Activated CD8-positive, alpha-beta memory T cell treated with anti-CD3 and anti-CD28 coated beads for 4 hours (primary cell): ENCODE measurements at regions not wholly inside any gene's neighbourhood (a gene's known extent, or its start where the extent isn't known, plus 50 kb on each side); places are given as distances from the start of the nearest gene placed in this dataset.

ENCODE experiments used
- DNase-seq, 2 donors: peaks; one replicate each; pipeline ENCODE4 v3.0.0-alpha.2; 2020; ENCODE audit warnings: low read depth in 2 of 2

DNA sequence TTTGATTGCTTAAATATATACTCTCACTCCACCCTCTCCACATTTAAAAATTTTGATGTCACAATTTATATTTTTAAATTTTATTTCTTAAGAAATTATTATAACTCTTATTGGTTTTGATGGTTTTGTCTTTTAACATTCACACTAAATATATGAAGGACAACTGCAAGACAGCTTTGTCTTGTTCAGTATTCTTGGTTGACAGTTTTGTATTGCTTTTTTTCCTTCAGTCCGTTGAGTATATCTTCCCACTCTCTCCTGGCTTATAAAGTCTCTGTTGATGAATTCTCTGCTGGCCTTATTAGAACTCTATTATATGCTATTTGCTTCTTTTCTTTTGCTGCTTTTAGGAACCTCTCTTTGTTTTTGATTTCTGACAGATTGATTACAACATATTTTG lies 392.2 kb downstream of the C6orf118 start:
- no peak for DNase-seq

DNA sequence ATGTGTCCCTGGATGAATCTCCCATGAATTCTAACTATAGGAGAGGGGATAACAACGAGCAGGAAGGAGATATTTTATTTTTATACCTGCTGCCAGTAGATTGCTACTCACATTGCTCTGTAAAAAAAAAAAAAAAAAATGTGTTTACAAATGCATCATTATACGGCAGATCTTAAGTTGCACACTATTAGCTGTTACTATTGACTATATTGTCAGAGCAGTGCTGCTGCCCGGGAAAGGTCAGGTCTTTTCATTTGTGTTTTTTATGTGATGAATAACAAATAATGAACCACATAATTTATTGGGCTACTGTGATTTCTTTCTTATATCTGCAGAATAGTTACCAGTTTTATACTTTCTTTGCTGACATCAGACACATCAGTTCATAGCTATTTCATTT lies 393.3 kb downstream of the C6orf118 start:
- no peak for DNase-seq

DNA sequence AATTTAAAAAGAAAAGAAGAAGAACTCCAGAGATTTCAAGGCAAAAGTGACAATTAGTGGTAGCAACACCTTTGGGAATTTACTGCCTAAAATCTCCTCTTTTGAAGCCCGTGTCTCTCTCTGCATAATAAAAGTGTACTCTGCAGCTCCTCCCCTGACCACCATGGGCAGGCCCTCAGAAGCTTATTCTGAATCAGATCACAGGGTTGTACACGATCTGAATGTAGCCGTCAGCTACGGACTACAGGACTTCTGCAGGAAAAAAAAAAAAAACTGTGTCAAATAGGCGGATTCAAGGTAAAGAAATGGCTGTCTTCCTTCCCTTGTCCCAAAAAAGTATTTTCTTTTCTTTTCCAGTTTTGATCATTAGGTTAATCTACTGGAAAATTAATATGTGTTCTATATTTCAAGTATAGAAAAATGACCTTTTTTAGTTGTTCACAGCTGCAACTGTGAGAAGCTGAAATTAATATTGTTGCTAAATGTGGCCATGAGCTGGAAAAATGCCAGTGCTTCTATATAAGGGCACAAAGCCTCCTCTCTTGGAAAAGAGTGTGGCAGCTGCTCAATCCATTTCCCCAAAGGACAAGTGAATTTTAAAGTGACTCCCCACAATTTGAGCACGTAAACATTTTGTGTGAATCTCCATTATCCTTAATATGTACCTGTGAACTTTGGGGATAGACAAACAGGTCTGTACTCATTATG lies 397.4 kb downstream of the C6orf118 start:
- DNase-seq = no peak

DNA sequence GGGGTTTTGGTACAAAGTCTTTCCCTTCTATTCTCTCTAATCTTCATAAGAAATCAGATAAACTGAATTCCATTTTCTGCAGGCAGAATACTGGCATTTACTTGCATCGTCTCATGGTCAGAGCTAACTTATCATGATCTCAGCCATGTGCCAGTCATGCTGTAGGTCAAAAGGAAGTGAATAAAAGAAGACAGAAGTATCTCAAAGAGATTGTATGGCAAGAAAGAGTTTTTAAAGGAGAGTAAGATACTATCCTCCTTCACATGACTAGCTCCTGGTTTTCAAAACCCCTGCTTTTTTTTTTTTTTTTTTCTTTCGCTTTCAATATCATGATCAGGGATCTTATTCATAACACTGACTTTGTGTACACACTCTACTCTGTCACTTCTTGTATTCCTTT lies 398.3 kb downstream of the C6orf118 start:
- DNase-seq = no peak

DNA sequence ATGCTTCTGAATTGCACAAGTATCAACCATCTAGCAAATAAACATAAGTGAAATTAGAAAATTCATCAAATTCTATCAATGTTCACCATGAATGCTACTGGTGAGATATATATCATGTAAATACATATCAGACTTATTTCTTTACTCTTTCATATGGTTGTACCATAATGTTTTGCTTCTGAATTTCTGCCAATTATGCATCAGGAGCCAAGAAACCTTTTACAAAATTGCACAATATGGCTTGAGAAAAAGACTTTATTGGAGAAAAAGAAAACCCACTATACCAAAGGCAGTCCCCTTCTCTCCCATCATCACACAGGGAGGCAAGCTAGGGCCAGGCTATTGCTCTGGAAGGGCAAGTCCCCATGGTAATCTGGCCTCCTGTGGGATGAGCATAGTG lies 402.6 kb downstream of the C6orf118 start:
- DNase-seq = no peak

DNA sequence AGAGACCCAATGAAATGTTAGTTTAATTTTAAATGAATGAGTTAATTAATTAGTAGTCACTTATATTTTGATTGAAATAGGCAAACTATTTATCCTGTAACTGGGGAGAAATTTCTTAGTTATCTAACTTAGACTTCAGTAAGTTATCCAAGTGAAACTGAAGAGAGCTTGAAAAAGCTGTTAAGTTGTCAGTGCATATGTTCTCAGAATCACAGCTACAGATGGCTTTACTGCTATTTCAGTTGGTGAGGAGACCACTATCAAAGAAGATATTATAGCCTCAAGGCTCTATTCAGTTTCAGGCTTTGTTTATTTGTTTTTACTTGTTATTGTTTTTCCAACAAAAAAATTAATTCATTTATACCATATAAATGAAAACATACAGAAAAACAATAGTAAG lies 404.1 kb downstream of the C6orf118 start:
- DNase-seq = no peak

DNA sequence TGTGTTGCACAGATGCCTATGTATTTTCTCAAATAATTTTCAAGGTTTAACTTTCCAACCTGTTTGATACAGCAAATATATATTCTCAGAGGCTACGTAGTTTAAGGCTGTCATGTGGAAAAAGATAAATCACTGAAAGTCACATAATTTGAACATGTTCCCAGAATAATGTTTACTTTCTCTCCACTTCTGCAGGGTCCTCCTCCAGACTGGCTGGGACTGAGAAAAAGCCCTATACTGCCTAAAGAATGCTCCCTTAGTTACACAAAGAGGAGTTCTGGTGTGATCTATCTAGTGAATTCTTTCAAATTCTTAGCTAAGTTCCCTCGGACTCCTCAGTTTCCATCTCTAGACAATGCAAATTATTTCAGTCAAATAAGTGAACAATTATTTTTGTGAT lies 411.0 kb downstream of the C6orf118 start:
- no peak for DNase-seq

DNA sequence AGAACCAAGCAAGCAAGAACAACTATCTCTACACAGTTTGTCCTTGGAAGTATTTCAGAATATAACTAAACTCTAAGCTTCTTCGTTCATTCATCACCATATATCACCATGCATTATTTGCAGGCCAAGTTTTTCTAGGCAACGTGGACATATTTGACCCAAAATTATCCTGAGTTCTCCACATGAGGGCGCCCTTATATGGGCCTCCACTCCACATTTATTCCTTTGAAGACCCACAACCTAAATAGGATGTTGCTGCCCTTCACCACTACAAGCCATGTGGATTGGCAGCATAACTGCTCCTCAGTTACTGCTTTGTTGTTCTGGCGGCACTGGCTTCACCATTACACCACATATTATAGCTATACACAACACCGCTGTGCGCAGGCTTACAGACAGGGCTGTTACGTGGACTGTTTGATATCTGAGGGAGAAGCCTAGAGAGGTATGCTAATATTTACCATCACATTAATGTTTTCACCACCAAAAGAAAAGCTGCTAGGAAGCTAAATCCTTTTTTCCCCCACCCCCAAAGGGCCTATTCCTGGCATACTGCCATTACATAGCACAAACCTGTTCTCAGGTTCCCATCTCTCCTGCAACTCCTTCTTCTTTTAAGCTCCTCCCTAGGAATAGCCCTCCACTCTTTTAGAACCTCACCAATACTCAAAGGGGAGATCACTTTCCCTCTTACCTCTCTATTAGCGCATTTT lies 411.7 kb downstream of the C6orf118 start:
- DNase-seq = no peak

DNA sequence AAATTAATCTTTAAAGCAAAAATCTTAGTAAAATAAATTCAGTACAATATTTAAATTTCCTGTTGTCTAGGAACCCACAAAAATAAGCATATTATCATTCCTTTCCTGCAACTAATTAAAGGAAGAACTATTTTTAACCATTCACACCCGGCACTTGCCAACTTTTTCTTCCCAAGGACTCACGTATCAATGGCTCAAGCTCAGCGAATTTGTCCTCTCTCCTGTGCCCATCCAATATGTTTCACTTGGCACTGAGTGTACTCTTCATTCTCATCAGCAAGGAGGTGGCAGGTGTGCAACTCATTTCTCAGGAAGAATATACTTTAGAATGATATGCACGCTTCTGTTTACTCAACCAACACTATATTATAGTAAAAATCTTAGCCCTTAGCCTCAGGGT lies 419.4 kb downstream of the C6orf118 start:
- DNase-seq = no peak

DNA sequence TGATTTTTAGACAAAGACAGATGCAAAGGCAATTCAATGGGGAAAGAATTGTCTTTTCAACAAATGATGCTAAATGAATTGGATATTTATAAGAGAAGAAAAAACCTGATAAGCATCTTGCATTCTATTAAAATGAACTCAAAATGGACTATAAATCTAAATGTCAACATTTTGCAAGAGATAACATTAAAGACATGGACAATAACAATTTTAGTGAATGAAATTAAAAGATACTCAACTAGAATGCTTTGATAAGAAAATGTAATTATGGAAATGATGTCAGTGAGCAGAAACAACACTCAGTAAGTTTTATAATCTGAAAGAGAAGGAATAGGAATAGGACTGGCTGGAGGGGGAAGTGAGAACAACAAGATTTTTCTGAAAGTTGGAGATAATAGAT lies 421.7 kb downstream of the C6orf118 start:
- no peak for DNase-seq

DNA sequence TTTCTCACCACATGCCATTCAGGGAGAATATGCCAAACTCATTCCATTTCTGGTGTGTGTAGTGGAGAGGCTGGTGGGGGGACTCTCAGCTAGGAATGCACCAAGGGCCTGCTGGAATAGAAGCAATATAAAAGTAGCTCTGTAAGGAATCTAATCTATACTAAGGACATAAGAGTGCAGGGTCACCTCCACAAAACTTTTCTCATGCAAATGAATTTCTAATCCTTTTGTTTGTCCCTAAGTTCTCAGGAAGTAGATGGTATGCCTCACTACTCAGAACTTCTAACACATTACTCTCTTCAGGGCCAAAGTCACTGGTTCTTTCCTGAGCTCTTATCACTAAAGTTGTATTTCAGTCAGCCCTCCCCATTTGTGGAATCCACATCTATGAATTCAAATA lies 427.2 kb downstream of the C6orf118 start:
- DNase-seq = no peak

DNA sequence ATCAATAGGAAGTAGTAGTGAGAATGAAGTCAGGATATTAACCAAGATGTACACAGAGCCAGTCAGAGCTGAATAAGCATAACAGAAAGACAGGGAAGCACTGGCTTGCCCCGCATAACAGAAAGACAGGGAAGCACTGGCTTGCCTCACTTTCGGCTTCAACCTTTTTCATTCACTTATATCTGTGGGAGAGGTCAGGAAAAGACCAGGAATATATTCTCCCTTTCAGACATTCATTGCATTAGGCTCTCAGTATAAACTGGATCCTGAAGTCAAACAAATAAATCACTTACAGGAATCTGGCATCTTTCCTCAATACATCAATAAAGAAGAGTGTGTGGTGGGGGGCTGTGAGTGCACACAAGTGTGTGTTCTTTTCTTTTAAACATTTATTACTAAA lies 437.6 kb downstream of the C6orf118 start:
- DNase-seq = no peak

DNA sequence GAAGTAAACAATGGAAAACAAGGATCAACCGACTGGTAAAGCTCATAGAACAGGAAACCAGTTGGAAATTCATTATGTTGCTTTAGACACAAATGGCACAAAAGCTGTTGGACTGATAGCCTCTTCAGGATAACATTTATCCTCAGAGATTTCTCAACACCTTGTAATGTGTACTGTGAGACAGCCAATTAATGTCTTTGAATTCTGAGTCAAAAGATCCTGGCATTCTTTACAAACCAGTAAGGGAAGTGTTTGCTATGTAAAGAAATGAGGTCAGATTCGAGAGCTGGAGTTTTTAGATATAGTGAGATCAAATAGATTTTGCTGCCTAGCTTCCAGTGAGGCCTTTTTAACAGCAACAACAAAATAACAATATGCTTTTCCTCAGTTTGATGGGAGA lies 439.2 kb downstream of the C6orf118 start:
- DNase-seq = no peak

DNA sequence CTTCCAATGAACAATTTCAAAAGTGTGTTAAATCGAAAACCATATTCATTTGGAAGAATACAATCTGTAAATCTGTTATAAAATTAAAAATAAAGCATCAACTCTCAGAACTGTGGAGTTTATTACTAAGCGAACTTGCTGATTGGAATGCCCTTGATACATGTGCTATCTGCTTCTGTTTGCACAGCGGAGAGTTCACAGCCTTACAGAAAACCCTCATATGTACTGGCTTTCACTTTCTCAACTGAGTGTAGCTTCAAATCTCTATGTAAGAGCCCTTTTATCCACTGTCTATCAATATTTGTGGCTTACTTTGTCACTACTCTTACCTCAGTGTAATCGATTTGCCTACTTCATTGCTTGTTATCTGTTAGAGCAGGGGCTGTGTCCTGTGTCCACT lies 447.4 kb downstream of the C6orf118 start:
- DNase-seq = no peak

DNA sequence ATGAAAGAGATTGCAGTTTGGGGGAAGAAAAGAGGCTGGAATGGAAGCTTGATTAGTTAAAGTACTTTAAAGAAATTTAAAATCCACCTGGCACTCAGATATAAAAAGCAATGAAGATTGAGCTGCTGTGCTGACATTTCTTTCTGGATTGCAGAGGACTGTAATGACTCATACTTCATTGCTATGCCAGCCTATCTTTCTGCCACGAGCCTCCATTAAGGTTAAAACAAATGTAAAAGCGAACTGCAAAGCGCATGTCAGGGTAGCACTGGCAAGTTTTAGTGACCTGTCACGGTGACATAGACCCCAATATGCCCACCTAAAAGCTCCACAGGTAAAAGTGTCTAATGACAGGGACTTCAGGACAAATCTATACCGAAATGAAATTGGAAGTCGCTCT lies 449.6 kb downstream of the C6orf118 start:
- no peak for DNase-seq

DNA sequence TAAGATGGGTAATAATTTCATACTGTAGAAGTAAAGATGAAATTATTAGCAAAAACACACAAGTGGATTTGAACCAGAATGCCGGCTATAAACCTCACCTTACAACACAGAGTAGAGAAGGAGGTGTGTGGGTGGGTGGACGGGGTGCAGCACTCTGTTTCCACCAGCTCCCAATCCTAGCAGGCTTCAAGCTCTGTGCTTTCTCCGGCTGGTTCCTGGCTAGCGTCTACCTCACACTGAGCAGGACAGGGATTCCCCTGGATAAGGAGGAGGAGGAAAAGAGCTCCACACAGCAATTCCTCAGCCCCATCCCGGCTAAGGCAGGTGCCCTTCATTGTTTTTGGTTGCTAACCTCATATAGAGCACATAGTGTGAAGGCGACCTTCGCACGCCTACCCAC lies 453.3 kb downstream of the C6orf118 start:
- no peak for DNase-seq

DNA sequence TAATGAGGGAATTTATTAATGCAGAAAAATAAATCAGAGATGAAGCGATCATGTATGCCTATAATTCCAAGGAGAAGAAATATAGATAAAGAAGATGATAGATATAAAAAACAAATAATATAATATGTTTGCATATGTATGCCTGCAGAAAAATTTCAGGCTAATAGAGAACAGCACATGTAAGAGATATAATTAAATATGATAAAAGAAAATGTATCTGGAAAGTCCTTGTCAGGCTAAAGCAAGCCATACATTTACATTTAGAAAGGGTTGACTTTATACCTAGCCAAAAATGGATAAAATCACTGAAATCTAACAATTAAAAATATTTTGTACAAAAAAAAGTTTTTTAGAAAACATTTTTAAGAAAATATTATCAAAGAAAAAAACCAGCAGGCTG lies 454.1 kb downstream of the C6orf118 start:
- DNase-seq = no peak

DNA sequence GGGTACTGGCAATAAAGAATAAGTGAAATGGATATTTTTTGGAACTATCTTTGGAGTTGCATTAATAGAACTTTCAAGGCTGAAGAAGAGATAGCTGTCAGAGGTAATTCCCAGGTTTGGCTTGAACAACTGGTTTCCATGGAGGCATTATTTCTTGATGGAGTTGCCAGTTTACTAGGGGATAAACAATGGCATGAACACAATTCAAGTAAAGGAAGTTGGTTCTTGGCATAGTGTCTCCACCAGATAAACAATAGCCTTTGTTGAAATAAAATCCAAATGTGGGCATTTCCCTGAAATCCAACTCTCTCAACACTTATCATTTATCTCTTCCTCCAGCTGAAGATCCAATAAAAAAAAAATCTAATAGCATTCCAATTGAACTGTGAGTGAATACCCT lies 454.9 kb downstream of the C6orf118 start:
- no peak for DNase-seq

DNA sequence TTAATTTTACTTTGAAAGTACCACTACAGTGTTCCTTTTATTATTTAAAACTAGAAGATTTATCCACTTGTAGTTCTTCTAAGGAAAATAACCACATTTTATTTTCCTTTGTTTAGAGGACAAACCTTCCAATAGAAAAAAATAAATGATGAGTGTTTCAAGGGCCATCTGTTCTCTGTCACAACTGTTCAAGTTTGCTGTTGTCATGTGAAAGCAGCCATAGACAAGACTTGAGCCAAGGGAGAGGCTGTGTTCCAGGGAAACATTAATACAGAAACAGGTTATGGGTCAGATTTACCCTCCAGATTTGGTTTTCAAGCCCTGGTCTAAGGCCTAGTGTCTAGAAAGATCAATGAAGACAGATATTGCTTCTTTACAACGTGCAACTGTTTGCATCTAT lies 463.6 kb downstream of the C6orf118 start:
- DNase-seq = no peak

DNA sequence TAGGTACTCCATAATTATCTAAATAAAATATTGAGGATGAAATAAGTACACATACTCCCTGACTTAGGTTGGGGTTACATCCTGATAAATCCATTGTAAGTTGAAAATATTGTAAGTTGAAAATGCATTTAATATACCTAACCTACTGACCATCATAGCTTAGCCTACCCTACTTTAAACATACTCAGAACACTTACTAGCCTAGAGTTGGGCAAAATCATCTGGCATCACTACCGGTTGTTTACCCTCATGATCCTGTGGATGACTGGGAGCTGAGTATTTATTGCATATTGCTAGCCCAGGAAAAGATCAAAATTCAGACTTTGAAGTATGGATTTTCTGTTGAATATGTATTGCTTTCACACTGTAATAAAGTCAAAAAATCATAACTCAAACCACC lies 467.3 kb downstream of the C6orf118 start:
- DNase-seq = no peak

DNA sequence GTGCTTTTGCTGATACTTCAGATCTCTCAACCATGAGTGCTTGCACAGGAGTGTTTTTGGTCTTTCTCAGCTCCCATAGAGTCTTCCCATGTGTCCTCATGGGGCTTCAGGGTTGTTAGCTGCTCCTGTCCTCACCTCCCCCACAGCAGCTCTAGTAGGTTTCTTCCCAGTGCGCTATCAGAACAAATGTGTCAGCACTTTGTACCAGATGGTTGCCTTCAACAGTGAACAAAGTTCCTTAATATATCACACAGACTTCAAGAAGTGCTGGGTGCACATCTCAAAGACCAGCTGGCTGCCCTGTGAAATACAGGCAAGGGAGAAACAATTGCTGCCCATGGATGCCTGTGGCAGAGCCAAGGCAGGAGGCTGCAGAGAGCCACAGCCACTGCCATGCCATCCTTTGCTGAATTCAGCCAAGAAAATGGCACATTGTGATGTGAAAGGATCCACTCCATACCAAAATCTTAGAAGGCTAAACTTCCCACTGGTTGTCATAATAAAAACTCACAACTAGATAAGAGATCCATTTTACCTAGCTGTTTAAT lies 471.3 kb downstream of the C6orf118 start:
- no peak for DNase-seq

DNA sequence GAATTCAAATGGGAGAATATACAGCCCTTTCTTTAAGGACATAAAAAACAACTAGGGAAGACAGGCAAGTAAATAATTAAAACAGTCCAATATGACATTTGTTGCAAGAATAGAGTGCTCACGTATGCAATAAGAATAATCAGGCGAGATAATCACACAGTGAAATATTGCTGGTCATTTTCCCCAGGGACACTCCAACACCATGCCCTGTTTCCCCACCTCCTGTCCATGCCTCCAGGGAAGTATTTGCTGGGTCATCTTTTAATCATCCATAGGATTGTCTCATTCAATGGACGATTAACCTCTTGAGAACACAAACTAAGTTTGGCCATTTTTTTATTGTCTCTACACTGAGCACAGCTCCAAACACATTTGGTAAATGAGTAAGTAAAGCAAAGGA lies 472.9 kb downstream of the C6orf118 start:
- DNase-seq = no peak

DNA sequence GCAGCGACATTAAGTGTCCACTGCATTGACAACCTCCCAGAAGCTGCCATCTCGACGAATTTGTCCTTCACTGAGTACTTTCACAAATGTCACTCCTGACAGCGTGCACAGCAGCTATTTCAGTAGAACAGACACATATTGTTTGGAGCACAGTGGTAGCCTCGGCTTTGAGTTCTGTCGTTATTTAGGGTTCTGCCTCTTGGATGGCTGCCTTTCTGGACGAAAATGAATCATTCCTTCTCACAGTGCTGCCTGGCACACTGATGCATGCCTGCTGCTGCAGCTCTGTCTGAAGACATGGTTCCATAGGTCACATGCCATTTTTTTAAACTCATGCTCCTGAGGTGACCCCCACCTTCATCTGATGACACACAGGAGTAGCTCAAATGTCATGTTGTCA lies 477.0 kb downstream of the C6orf118 start:
- DNase-seq = no peak

DNA sequence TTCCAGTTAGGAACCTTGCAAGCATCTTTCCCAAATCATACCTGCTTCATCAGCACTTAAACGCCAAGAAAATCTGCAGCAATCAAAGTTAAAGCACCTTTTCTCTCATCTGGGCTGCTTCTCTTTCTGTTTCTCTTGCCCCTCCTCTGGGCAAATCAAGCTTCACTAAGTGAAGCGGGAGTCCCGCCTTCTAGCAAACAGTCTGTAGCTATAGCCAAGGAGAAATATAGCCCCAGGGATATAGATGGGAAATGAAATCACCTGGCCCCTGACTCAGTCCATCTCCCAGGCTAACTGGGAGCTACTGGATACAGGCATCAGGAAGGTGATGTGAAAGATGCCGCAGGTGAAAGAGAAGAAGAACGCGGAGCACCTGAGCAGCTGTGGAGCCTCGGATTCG lies 481.9 kb downstream of the C6orf118 start:
- no peak for DNase-seq
